ENCODE measurements at regions not wholly inside any gene's neighbourhood (a gene's known extent, or its start where the extent isn't known, plus 50 kb on each side); places are given as distances from the start of the nearest gene placed in this dataset.
"Not testable (repeated sequence)": the region's sequence is repeated elsewhere in the genome, so short reads cannot be mapped to it uniquely, and the experiment has no call there.

DNA sequence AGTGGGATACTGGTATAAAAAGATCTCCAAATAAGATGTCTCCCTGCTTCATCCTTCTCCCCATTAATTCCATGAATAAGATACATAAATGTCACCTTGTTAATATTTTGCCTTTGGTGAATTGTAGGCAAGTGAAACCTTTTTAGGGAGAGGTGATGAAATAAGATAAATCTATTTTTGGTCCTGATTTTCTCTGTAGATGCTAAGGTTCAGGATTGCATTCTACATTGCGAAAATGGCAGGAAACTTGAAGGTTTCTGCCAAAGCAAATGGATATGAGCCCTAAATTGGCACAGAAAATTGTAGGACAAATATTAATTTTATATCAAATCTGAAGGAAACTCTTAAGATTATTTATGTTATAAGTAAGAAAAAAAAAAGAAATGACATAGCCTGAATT lies 107.1 kb downstream of the PLPPR4 start:
- no peaks in the 10 kb centered on the region for H3K36me3 ChIP-seq
- no peaks in the 10 kb centered on the region for H3K27me3 ChIP-seq (ENCODE audit: low read depth)
- H3K4me1 ChIP-seq: no peaks in the 10 kb centered on the region
- TF ChIP-seq, protein P1, sequence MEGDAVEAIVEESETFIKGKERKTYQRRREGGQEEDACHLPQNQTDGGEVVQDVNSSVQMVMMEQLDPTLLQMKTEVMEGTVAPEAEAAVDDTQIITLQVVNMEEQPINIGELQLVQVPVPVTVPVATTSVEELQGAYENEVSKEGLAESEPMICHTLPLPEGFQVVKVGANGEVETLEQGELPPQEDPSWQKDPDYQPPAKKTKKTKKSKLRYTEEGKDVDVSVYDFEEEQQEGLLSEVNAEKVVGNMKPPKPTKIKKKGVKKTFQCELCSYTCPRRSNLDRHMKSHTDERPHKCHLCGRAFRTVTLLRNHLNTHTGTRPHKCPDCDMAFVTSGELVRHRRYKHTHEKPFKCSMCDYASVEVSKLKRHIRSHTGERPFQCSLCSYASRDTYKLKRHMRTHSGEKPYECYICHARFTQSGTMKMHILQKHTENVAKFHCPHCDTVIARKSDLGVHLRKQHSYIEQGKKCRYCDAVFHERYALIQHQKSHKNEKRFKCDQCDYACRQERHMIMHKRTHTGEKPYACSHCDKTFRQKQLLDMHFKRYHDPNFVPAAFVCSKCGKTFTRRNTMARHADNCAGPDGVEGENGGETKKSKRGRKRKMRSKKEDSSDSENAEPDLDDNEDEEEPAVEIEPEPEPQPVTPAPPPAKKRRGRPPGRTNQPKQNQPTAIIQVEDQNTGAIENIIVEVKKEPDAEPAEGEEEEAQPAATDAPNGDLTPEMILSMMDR (IDR thresholded peaks at IDR 0.05): no peak
- no peak overlapping the region for H3K4me3 ChIP-seq
- intact Hi-C loops (cut with DNase I): no loop called here
- ATAC-seq: no peak
- H3K27ac ChIP-seq: no peak overlapping the region
- no peaks in the 10 kb centered on the region for H3K9me3 ChIP-seq
- no peak for DNase-seq

DNA sequence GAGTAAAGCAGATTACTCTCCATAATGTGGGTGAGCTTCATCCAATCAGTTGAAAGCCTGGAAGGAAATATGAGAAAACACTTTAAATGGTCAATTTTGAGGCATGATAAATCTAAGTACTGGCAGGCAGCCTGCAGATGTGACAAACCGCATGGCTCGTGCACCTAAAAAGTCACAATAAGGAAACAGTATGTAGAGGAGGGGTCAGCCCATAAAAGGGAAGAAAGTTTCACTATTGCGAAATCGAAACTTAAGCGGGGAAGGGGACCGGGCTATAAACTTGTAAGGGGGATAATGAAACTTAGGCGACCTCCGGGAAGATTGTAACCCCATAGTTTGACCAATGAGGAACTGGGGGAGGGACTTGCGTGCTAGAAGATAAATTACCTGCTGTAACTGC lies 109.8 kb downstream of the PLPPR4 start:
- Histone ChIP-seq H3K36me3 (no peaks in the 10 kb centered on the region), H3K27ac (no peak overlapping the region), H3K4me1 (no peaks in the 10 kb centered on the region), H3K4me3 (no peak overlapping the region), H3K27me3 (ENCODE audit: low read depth) (no peaks in the 10 kb centered on the region), H3K9me3 (no peaks in the 10 kb centered on the region)
- TF ChIP-seq, protein P1 (IDR thresholded peaks at IDR 0.05): no peak
- intact Hi-C loops (cut with DNase I): no loop called here
- ATAC-seq (no peak), DNase-seq (no peak)

DNA sequence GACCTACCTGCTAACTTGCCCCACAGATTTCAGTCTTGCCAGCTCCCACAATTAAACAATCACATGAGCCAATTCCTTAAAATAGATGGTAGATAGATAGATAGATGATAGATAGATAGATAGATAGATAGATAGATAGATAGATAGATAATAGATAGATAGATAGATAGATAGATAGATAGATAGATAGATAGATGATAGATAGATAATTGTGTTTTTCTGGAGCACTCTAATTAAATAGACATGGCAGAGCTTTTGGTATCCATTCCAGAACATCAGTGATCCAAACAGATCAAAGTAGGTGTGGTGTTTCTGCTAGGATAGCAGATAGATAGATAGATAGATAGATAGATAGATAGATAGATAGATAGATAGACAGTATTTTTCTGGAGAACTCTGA lies 110.4 kb downstream of the PLPPR4 start:
- H3K4me1 ChIP-seq; ATAC-seq; DNase-seq; intact Hi-C loops (cut with DNase I); H3K9me3 ChIP-seq; H3K27ac ChIP-seq; H3K36me3 ChIP-seq; H3K27me3 ChIP-seq (ENCODE audit: low read depth); H3K4me3 ChIP-seq: not testable (repeated sequence)

DNA sequence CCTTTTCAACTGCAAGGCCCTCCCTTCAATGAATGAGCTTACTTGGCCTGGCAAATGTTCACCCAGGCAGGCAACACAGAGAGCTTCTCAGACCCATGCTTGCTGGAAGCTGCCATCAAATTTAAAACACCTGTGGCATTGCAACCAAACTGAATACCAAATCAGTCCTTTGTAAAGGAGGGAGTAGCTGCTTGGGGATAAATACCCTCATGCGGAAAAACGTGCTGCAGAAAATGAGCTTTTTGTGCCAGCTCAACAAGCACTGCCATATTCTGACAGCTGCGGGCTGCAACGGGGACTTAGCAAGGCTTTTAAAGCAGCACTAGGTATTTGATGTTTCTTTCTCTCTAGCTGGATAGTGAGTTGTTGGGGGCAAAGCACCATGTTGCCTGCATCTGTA lies 119.7 kb downstream of the PLPPR4 start:
- H3K27ac ChIP-seq: no peak overlapping the region
- DNase-seq (no peak), ATAC-seq (no peak)
- no peaks in the 10 kb centered on the region for H3K36me3 ChIP-seq
- no peaks in the 10 kb centered on the region for H3K4me1 ChIP-seq
- intact Hi-C loops (cut with DNase I): no loop called here
- TF ChIP-seq, protein P1 (IDR thresholded peaks at IDR 0.05): no peak
- H3K9me3 ChIP-seq: no peaks in the 10 kb centered on the region
- no peak overlapping the region for H3K4me3 ChIP-seq
- no peaks in the 10 kb centered on the region for H3K27me3 ChIP-seq (ENCODE audit: low read depth)

DNA sequence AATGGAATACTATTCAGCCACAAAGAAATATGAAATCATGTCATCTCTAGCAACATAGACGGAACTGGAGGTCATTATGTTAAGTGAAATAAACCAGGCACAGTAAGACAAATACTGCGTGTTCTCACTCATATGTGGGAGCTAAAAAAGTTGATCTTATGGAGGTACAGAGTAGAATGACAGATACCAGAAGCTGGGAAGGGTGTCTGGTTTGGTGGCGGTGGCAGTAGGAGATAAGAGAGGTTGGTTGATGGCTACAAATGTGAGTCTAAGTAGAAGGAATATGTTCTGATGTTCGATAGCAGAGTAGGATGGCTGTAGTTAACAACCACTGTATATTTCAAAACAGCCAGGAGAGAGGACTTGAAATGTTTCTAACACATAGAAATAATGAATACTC lies 121.6 kb downstream of the PLPPR4 start:
- intact Hi-C loops (cut with DNase I): no loop called here
- Histone ChIP-seq H3K27me3 (ENCODE audit: low read depth) (no peaks in the 10 kb centered on the region), H3K9me3 (no peaks in the 10 kb centered on the region), H3K27ac (no peak overlapping the region), H3K4me1 (no peaks in the 10 kb centered on the region), H3K36me3 (no peaks in the 10 kb centered on the region), H3K4me3 (no peak overlapping the region)
- ATAC-seq (no peak), DNase-seq (no peak)
- TF ChIP-seq, protein P1 (IDR thresholded peaks at IDR 0.05): no peak

DNA sequence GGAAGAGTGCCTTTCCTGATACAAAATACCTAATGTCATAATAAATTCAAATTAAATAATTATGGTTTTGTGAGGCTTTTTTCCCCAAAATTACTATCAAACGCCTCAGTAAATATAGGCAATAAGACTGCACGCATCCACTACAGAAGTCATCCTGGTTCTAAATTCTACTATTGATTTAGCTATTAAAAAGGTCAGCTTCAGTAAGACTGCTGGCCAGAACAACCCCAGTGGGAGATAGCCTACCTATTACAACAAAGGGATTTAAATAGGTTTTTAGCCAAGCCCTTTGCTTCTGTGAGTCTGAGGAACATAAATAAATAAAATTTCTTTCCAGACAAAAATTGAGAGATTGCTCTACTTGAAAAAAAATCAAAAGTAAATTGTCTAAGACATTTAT lies 132.1 kb downstream of the PLPPR4 start:
- TF ChIP-seq, protein P1 (IDR thresholded peaks at IDR 0.05): no peak
- intact Hi-C loops (cut with DNase I): no loop called here
- no peak overlapping the region for H3K27ac ChIP-seq
- no peak overlapping the region for H3K4me3 ChIP-seq
- no peaks in the 10 kb centered on the region for H3K9me3 ChIP-seq
- H3K36me3 ChIP-seq: no peaks in the 10 kb centered on the region
- no peaks in the 10 kb centered on the region for H3K27me3 ChIP-seq (ENCODE audit: low read depth)
- no peaks in the 10 kb centered on the region for H3K4me1 ChIP-seq
- no peak for ATAC-seq
- DNase-seq: no peak
